ENCODE measurements at regions not wholly inside any gene's neighbourhood (a gene's known extent, or its start where the extent isn't known, plus 50 kb on each side); places are given as distances from the start of the nearest gene placed in this dataset.

GRCh38 chr7:36005293-36005692 lies 147.8 kb upstream of the EEPD1 start:
- H3K4me3 ChIP-seq (ENCODE audit: low read depth, low read length): no peak overlapping the region
- in situ Hi-C loops (cut with HindIII; ENCODE audit: low sequenced_read_pairs): no loop called here
- TF ChIP-seq CTCF (IDR thresholded peaks at IDR 0.05; ENCODE audit: low read depth, low read length, missing control alignments): no peak
- no peak for DNase-seq (ENCODE audit: low read depth)

DNA sequence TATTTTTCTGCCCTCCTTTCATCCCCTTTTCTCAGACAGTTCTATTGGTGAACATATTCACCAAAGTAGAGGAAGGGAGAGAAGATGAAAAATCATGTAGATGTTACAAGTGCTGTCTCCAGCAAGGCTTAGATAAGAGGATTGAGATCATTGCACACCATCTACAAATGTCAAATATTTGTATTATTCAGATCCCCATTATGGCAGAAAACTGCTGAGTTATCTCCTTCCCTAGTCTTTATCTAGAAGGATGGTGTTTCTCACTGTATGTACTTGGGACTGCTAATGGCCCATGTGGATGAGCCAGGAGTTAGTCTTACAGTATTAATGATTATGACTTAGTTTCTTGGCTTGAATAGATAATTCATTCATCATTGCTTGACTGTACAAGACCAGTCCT lies 147.2 kb upstream of the EEPD1 start:
- no peak overlapping the region for H3K4me3 ChIP-seq (ENCODE audit: low read depth, low read length)
- no peak for DNase-seq (ENCODE audit: low read depth)
- in situ Hi-C loops (cut with HindIII; ENCODE audit: low sequenced_read_pairs): no loop called here
- TF ChIP-seq CTCF (IDR thresholded peaks at IDR 0.05; ENCODE audit: low read depth, low read length, missing control alignments): no peak

- in situ Hi-C loops (cut with HindIII; ENCODE audit: low sequenced_read_pairs): no loop called here
- DNase-seq (ENCODE audit: low read depth): no peak
- H3K4me3 ChIP-seq (ENCODE audit: low read depth, low read length): no peak overlapping the region
- TF ChIP-seq CTCF (IDR thresholded peaks at IDR 0.05; ENCODE audit: low read depth, low read length, missing control alignments): no peak
These were observed 146.3 kb upstream of the EEPD1 start for GRCh38 chr7:36006636-36007229.

GRCh38 chr7:36010656-36011587 lies 142.1 kb upstream of the EEPD1 start:
- TF ChIP-seq CTCF (IDR thresholded peaks at IDR 0.05; ENCODE audit: low read depth, low read length, missing control alignments): no peak
- in situ Hi-C loops (cut with HindIII; ENCODE audit: low sequenced_read_pairs): no loop called here
- DNase-seq (ENCODE audit: low read depth): no peak
- H3K4me3 ChIP-seq (ENCODE audit: low read depth, low read length): no peak overlapping the region

- no peak for TF ChIP-seq CTCF (IDR thresholded peaks at IDR 0.05; ENCODE audit: low read depth, low read length, missing control alignments)
- DNase-seq (ENCODE audit: low read depth): no peak
- in situ Hi-C loops (cut with HindIII; ENCODE audit: low sequenced_read_pairs): no loop called here
- H3K4me3 ChIP-seq (ENCODE audit: low read depth, low read length): no peak overlapping the region
These were observed 141.5 kb upstream of the EEPD1 start for GRCh38 chr7:36011588-36011965.

- no peak for DNase-seq (ENCODE audit: low read depth)
- H3K4me3 ChIP-seq (ENCODE audit: low read depth, low read length): no peak overlapping the region
- in situ Hi-C loops (cut with HindIII; ENCODE audit: low sequenced_read_pairs): no loop called here
- no peak for TF ChIP-seq CTCF (IDR thresholded peaks at IDR 0.05; ENCODE audit: low read depth, low read length, missing control alignments)
These were observed 139.6 kb upstream of the EEPD1 start for GRCh38 chr7:36013246-36014014.
